HG02642 (cell line): ENCODE measurements at regions not wholly inside any gene's neighbourhood (a gene's known extent, or its start where the extent isn't known, plus 50 kb on each side); places are given as distances from the start of the nearest gene placed in this dataset.
A peak's percentile ranks its signal among the peaks of the same experiment; 100 is the strongest.

ENCODE experiments used
- ATAC-seq: cut with Tn5 transposase; IDR thresholded peaks from one replicate; pipeline ENCODE4 v1.9.1; 2021; ENCODE audit warnings: mild to moderate bottlenecking; ENCODE audit not compliant: unreplicated experiment, poor library complexity

- ATAC-seq = no peak
Measured at GRCh38 chr1:209319549-209319948, 264.0 kb upstream of the CAMK1G start.

- no peak for ATAC-seq
Measured at GRCh38 chr1:209323743-209324142, 259.8 kb upstream of the CAMK1G start.

GRCh38 chr1:209324901-209325871, 258.3 kb upstream of the CAMK1G start:
- ATAC-seq = no peak

GRCh38 chr1:209326076-209326475, 257.4 kb upstream of the CAMK1G start:
- no peak for ATAC-seq

- ATAC-seq = no peak
Measured at GRCh38 chr1:209326831-209327230, 256.7 kb upstream of the CAMK1G start.

- no peak for ATAC-seq
Measured at GRCh38 chr1:209328196-209328595, 255.3 kb upstream of the CAMK1G start.

- peak; percentile 88 for ATAC-seq
Measured at GRCh38 chr1:209335178-209335577, 248.3 kb upstream of the CAMK1G start.

- ATAC-seq = no peak
Measured at GRCh38 chr1:209341146-209341545, 242.4 kb upstream of the CAMK1G start.

GRCh38 chr1:209341673-209342420, 241.7 kb upstream of the CAMK1G start:
- ATAC-seq = no peak

GRCh38 chr1:209342441-209343175, 240.9 kb upstream of the CAMK1G start:
- ATAC-seq = no peak

GRCh38 chr1:209343511-209343910, 240.0 kb upstream of the CAMK1G start:
- no peak for ATAC-seq

GRCh38 chr1:209344156-209344555, 239.4 kb upstream of the CAMK1G start:
- no peak for ATAC-seq

GRCh38 chr1:209349363-209350308, 233.9 kb upstream of the CAMK1G start:
- no peak for ATAC-seq

GRCh38 chr1:209353053-209353452, 230.5 kb upstream of the CAMK1G start:
- no peak for ATAC-seq

GRCh38 chr1:209354111-209354839, 229.2 kb upstream of the CAMK1G start:
- ATAC-seq = peak; percentile 90

- no peak for ATAC-seq
Measured at GRCh38 chr1:209354840-209355165, 228.7 kb upstream of the CAMK1G start.

GRCh38 chr1:209355415-209355814, 228.1 kb upstream of the CAMK1G start:
- no peak for ATAC-seq

- ATAC-seq = no peak
Measured at GRCh38 chr1:209356976-209357377, 226.5 kb upstream of the CAMK1G start.

GRCh38 chr1:209363112-209363511, 220.4 kb upstream of the CAMK1G start:
- no peak for ATAC-seq
